ENCODE measurements at regions not wholly inside any gene's neighbourhood (a gene's known extent, or its start where the extent isn't known, plus 50 kb on each side); places are given as distances from the start of the nearest gene placed in this dataset.
"Not testable (repeated sequence)": the region's sequence is repeated elsewhere in the genome, so short reads cannot be mapped to it uniquely, and the experiment has no call there.

DNA sequence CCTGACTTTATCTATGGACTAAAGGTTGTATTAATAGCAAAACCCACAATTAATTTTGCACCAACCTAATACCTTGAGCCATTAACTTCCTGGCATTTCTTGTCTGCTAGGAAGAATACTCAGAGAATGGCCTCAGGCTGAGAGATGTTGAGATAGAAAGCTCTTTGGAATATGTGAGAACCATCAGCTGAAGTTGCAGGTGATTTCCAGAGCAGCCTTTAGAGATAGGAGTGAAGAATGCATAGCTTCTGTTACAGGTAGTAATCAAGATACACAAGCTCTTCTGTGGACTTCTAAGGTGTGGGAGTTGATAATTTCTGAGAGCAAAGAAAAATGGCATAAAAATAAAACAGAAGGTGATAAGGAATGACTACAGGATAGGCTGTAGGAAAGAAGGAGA lies 669.3 kb upstream of the SEMA6D start:
- DNase-seq (ENCODE audit: low read depth); H3K4me3 ChIP-seq (ENCODE audit: low read depth, low read length): not testable (repeated sequence)

DNA sequence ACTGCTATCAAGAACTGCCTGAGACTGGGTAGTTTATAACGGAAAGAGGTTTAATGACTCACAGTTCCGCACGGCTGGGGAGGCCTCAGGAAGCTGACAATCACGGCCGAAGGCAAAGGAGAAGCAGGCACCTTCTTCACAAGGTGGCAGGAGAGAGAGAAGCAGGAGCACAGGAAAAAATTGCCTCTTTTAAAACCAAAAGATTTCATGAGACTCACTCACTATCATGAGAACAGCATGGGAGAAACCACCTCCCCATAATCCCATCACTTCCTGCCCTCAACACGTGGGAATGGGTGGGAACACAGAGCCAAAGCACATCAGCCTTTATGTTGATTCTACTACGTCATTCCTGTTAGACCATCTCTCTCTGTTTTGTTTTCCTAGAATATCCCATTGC lies 650.9 kb upstream of the SEMA6D start:
- DNase-seq (ENCODE audit: low read depth) = no peak
- no peak overlapping the region for H3K4me3 ChIP-seq (ENCODE audit: low read depth, low read length)

DNA sequence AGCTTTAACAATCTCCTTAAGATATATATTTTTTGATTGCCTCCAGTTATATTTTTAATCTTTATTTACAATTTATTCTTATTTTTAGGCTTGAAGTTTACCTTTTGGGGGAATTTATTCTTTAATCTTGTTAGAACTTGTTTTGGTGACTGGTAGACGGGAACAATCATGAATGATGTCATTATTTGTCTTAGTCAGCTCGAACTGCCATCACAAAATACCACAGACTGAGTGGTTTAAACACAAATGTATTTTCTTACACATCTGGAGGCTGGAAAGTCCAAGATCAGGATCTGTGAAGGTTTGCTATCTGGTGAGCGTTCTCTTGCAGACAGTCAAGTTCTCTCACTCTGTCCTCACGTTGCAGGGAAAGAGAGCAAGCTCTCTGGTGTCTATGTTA lies 639.5 kb upstream of the SEMA6D start:
- not testable (repeated sequence) for DNase-seq (ENCODE audit: low read depth)

DNA sequence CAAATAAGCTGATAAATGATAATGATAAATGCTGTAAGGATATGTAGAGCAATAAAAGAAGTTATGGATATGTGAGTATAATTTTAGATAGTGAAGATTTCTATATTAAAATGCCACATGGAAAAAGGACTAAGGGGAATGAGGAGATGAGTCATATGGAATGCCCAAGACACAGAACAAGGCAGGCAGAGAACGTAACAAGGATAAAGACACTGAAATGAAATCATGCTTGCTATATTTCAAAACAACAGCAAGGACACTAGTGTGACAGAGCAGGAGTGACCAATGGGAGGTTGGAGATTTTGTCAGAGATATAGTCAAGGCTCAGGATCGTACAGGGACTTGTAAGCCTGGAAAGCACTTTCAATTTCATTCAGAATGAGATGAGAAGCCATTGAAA lies 621.5 kb upstream of the SEMA6D start:
- DNase-seq (ENCODE audit: low read depth) = no peak
- H3K4me3 ChIP-seq (ENCODE audit: low read depth, low read length) = no peak overlapping the region

More for the DNA sequence above, 639.5 kb upstream of the SEMA6D start:
- H3K4me3 ChIP-seq (ENCODE audit: low read depth, low read length) = not testable (repeated sequence)

DNA sequence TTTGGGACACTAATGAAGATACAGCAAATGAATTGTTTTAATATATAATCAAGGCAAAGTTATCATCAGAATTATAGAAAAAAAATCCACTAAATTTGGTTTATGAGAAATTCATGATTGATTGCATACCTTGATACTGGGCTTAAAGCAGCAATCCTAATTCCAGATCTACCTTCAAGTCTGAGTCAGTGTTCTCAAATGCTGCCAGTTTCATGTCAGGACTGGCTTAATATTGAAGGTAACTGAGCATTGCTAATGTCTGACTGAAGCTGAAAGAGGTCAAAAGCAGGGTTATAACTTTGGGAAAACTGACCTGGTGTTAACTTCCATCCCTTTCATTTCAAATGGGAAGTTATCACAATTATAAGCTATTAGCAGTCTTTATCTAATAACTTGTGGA lies 618.8 kb upstream of the SEMA6D start:
- not testable (repeated sequence) for H3K4me3 ChIP-seq (ENCODE audit: low read depth, low read length); DNase-seq (ENCODE audit: low read depth)

GRCh38 chr15:47099801-47100200 lies 617.5 kb upstream of the SEMA6D start:
- DNase-seq (ENCODE audit: low read depth); H3K4me3 ChIP-seq (ENCODE audit: low read depth, low read length): not testable (repeated sequence)

DNA sequence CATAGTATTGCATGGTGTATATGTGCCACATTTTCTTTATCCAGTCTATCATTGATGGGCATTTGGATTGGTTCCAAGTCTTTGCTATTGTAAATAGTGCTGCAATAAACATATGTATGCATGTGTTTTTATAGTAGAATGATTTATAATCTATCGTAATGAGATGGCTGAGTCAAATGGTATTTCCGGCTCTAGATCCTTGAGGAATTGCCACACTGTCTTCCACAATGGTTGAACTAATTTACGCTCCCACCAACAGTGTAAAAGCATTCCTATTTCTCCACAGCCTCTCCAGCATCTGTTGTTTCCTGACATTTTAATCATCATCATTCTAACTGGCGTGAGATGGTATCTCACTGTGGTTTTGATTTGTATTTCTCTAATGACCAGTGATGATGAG lies 608.5 kb upstream of the SEMA6D start:
- not testable (repeated sequence) for DNase-seq (ENCODE audit: low read depth); H3K4me3 ChIP-seq (ENCODE audit: low read depth, low read length)

DNA sequence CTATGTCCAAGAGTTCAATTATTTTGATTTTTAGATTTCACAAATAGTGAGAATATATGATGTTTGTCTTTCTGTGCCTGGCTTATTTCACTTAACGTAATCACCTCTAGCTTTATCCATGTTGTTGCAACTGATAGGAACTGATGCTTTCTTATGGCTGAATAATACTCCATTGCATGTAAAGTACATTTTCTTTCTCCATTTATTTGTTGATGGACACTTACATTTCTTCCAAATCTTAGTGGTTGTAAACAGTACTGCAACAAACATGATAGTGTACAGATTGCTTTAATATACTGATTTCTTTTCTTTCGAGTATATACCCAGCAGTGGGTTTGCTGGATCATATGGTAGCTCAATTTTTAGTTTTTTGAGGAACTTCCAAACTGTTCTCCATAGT lies 600.6 kb upstream of the SEMA6D start:
- no peak overlapping the region for H3K4me3 ChIP-seq (ENCODE audit: low read depth, low read length)
- DNase-seq (ENCODE audit: low read depth) = no peak

- no peak for DNase-seq (ENCODE audit: low read depth)
- no peak overlapping the region for H3K4me3 ChIP-seq (ENCODE audit: low read depth, low read length)
Measured at GRCh38 chr15:47119349-47119748, 598.0 kb upstream of the SEMA6D start.

DNA sequence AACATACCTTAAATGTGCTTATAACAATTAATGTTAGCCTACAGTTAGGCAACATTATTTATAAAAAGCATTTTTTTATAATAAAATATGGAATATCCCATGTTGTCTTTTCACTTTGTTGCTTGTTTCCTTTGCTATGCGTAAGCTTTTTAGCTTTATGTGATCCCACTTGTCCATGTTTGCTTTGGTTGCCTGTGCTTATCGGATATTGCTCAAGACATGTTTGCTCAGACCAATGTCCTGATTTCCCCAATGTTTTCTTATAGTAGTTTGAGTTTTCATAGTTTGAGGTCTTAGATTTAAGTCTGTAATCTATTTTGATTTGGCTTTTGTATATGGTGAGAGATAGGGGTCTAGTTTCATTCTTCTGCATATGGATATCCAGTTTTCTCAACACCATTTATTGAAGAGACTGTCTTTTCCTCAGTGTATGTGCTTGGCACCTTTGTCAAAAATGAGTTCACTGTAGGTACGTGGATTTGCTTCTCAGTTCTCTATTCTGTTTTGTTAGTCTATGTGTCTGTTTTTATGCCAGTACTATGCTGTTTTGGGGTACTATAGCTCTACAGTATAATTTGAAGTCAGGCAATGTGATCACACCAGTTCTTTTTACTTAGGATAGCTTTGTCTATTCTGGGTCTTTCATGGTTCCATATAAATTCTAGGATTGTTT lies 592.7 kb upstream of the SEMA6D start:
- DNase-seq (ENCODE audit: low read depth) = no peak
- H3K4me3 ChIP-seq (ENCODE audit: low read depth, low read length) = no peak overlapping the region

DNA sequence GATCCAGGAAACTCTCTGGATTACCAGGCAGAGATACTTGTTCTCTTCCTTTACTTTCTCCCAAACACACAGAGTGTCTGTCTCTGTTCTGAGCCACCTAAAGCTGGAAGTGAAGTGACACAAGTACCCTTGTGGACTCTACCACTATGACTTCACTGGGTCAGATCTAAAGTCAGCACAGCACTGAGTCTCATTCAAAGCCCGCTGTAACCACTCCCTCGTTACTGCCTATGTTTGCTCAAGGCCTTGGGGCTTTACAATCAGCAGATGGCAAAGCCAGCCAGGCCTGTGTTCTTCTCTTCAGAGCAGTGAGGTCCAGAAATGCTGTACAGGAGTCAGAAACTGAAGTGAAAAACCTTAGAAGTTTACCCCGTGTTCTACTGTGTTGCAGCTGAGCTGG lies 588.3 kb upstream of the SEMA6D start:
- H3K4me3 ChIP-seq (ENCODE audit: low read depth, low read length) = no peak overlapping the region
- no peak for DNase-seq (ENCODE audit: low read depth)

- not testable (repeated sequence) for DNase-seq (ENCODE audit: low read depth); H3K4me3 ChIP-seq (ENCODE audit: low read depth, low read length)
Measured at GRCh38 chr15:47131450-47131849, 585.9 kb upstream of the SEMA6D start.

- H3K4me3 ChIP-seq (ENCODE audit: low read depth, low read length) = no peak overlapping the region
- no peak for DNase-seq (ENCODE audit: low read depth)
Measured at GRCh38 chr15:47135267-47135666, 582.0 kb upstream of the SEMA6D start.

GRCh38 chr15:47136236-47136635 lies 581.1 kb upstream of the SEMA6D start:
- no peak for DNase-seq (ENCODE audit: low read depth)

GRCh38 chr15:47139965-47140364 lies 577.3 kb upstream of the SEMA6D start:
- H3K4me3 ChIP-seq (ENCODE audit: low read depth, low read length) = no peak overlapping the region
- DNase-seq (ENCODE audit: low read depth) = no peak

More at GRCh38 chr15:47136236-47136635, 581.1 kb upstream of the SEMA6D start:
- no peak overlapping the region for H3K4me3 ChIP-seq (ENCODE audit: low read depth, low read length)

GRCh38 chr15:47157827-47158226 lies 559.5 kb upstream of the SEMA6D start:
- H3K4me3 ChIP-seq (ENCODE audit: low read depth, low read length) = no peak overlapping the region
- DNase-seq (ENCODE audit: low read depth) = no peak

GRCh38 chr15:47158573-47158972 lies 558.7 kb upstream of the SEMA6D start:
- H3K4me3 ChIP-seq (ENCODE audit: low read depth, low read length) = no peak overlapping the region
- DNase-seq (ENCODE audit: low read depth) = no peak

DNA sequence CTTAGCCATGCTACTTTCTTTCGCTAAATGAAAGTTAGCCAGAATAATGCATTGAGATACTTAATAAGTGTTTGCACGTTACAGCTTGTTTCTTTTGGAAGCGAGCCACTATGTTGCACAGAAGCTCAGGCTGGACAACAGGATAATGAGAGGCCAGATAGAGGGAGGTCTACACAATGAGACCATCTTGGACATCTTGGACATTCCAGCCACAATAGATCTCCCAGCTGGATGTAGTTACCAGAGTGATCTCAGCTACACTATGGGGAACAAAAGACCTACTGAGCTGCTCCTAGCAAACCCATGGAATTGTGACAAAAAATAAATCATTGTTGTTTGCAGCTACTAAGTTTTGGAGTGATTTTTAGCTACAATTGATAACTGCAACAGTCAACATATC lies 540.1 kb upstream of the SEMA6D start:
- H3K4me3 ChIP-seq (ENCODE audit: low read depth, low read length) = no peak overlapping the region
- DNase-seq (ENCODE audit: low read depth) = no peak

DNA sequence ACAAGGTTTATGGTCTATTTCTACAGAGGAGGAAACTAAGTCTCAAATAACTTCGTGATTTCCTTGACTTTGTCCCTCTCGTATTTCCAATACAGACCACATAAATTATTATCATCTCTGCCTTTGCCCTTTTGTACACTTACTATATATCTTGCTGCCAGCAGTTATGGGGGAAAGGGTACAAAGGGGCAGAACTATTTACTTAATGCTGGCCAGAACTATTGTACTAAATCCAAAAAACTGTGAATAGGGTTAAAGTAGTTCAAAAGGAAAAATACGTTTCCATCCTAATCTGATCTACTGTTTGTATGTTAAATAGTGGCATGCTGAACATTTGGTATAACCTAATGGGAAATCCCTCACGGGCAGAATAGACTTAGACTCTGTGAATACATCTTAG lies 537.3 kb upstream of the SEMA6D start:
- no peak for DNase-seq (ENCODE audit: low read depth)
- no peak overlapping the region for H3K4me3 ChIP-seq (ENCODE audit: low read depth, low read length)

GRCh38 chr15:47182818-47183217 lies 534.5 kb upstream of the SEMA6D start:
- no peak overlapping the region for H3K4me3 ChIP-seq (ENCODE audit: low read depth, low read length)
- no peak for DNase-seq (ENCODE audit: low read depth)

DNA sequence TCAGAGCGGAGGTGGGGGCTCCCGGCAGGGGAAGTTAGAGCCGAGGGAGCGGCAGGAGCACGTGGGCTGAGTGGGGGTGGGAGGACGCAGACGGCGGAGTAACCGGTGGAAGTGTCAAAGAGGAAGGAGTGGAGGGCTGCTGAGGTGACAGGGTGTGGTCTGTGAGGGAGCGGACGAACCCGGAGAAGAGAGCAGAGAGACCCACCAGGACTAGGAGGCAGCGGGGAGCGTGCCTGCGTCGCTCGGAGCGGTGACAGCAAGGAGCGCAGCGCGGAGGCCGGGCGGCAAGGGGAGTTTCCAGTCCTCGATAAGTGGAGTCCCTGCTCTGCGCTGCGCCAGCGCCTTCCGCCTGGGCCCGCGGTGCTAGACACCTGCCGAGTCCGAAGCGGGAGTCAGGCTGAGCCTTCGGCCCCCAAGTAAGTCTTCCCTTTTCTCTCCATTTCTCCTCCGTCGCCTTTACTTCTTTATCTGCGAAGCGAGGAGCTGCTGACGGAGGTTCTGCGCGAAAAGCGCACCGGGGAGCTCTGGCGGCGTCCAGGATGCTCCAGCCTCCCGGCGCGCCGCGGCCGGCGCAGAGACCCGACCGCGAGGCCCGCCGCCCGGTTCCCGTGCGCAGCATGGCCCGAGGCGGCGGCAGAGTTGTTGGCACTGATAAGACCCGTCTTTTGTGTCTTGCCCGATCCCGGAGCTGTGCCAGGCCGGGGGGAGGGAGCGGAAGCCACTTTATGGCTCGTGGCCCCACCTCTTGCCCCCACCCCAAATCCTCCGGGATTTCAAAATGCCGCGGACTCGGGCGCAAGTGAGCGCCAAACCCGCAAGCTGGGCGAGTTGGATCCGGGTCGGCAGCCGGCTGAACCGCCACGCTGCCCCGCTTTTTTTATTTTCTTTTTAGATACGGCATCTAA lies 533.0 kb upstream of the SEMA6D start:
- peak overlapping the region; percentile 47 for H3K4me3 ChIP-seq (ENCODE audit: low read depth, low read length)
- no peak for DNase-seq (ENCODE audit: low read depth)

Measured in skeletal muscle cell (primary cell).